ENCODE measurements at regions not wholly inside any gene's neighbourhood (a gene's known extent, or its start where the extent isn't known, plus 50 kb on each side); places are given as distances from the start of the nearest gene placed in this dataset.

GRCh38 chr21:16534408-16535101 lies 804.8 kb downstream of the USP25 start:
- no peak for DNase-seq (ENCODE audit: low read depth in 3 of 3, low spot score in 1 of 3)

GRCh38 chr21:16535102-16535422 lies 805.3 kb downstream of the USP25 start:
- no peak for DNase-seq (ENCODE audit: low read depth in 3 of 3, low spot score in 1 of 3)

- DNase-seq (ENCODE audit: low read depth in 3 of 3, low spot score in 1 of 3), result no peak
Measured at GRCh38 chr21:16535626-16536025, 805.8 kb downstream of the USP25 start.

GRCh38 chr21:16536140-16536539 lies 806.4 kb downstream of the USP25 start:
- no peak for DNase-seq (ENCODE audit: low read depth in 3 of 3, low spot score in 1 of 3)

- DNase-seq (ENCODE audit: low read depth in 3 of 3, low spot score in 1 of 3), result no peak
Measured at GRCh38 chr21:16536643-16537434, 807.1 kb downstream of the USP25 start.

- no peak for DNase-seq (ENCODE audit: low read depth in 3 of 3, low spot score in 1 of 3)
Measured at GRCh38 chr21:16537501-16537900, 807.7 kb downstream of the USP25 start.

GRCh38 chr21:16538405-16538804 lies 808.6 kb downstream of the USP25 start:
- no peak for DNase-seq (ENCODE audit: low read depth in 3 of 3, low spot score in 1 of 3)

GRCh38 chr21:16538936-16539440 lies 809.2 kb downstream of the USP25 start:
- no peak for DNase-seq (ENCODE audit: low read depth in 3 of 3, low spot score in 1 of 3)

GRCh38 chr21:16540966-16541727 lies 811.4 kb downstream of the USP25 start:
- no peak for DNase-seq (ENCODE audit: low read depth in 3 of 3, low spot score in 1 of 3)

- DNase-seq (ENCODE audit: low read depth in 3 of 3, low spot score in 1 of 3), result no peak
Measured at GRCh38 chr21:16550118-16550517, 820.3 kb downstream of the USP25 start.

GRCh38 chr21:16550917-16551741 lies 821.3 kb downstream of the USP25 start:
- DNase-seq (ENCODE audit: low read depth in 3 of 3, low spot score in 1 of 3), result no peak

GRCh38 chr21:16552880-16553279 lies 823.1 kb downstream of the USP25 start:
- no peak for DNase-seq (ENCODE audit: low read depth in 3 of 3, low spot score in 1 of 3)

GRCh38 chr21:16554503-16554902 lies 824.7 kb downstream of the USP25 start:
- no peak for DNase-seq (ENCODE audit: low read depth in 3 of 3, low spot score in 1 of 3)

- no peak for DNase-seq (ENCODE audit: low read depth in 3 of 3, low spot score in 1 of 3)
Measured at GRCh38 chr21:16563116-16563515, 833.3 kb downstream of the USP25 start.

GRCh38 chr21:16563795-16564194 lies 834.0 kb downstream of the USP25 start:
- no peak for DNase-seq (ENCODE audit: low read depth in 3 of 3, low spot score in 1 of 3)

- no peak for DNase-seq (ENCODE audit: low read depth in 3 of 3, low spot score in 1 of 3)
Measured at GRCh38 chr21:16568244-16568643, 838.5 kb downstream of the USP25 start.

GRCh38 chr21:16568661-16569060 lies 838.9 kb downstream of the USP25 start:
- DNase-seq (ENCODE audit: low read depth in 3 of 3, low spot score in 1 of 3), result no peak

GRCh38 chr21:16569679-16570078 lies 839.9 kb downstream of the USP25 start:
- no peak for DNase-seq (ENCODE audit: low read depth in 3 of 3, low spot score in 1 of 3)

- DNase-seq (ENCODE audit: low read depth in 3 of 3, low spot score in 1 of 3), result no peak
Measured at GRCh38 chr21:16570171-16570570, 840.4 kb downstream of the USP25 start.

- no peak for DNase-seq (ENCODE audit: low read depth in 3 of 3, low spot score in 1 of 3)
Measured at GRCh38 chr21:16570856-16571255, 841.1 kb downstream of the USP25 start.

GRCh38 chr21:16571594-16571993 lies 841.8 kb downstream of the USP25 start:
- DNase-seq (ENCODE audit: low read depth in 3 of 3, low spot score in 1 of 3), result no peak
